B cell (primary cell): ENCODE measurements at regions not wholly inside any gene's neighbourhood (a gene's known extent, or its start where the extent isn't known, plus 50 kb on each side); places are given as distances from the start of the nearest gene placed in this dataset.

Source experiments
- EZH2 ChIP-seq: IDR thresholded peaks from 2 replicates; pipeline ENCODE4 v1.6.1; 2012; ENCODE audit warnings: borderline replicate concordance, low read depth, mild to moderate bottlenecking, moderate library complexity, low read length; ENCODE audit not compliant: insufficient read depth, poor library complexity, severe bottlenecking
- TF ChIP-seq, protein P1 (sequence below): fragments of 200-600 bp; IDR thresholded peaks from one replicate; pipeline ENCODE4 v1.8.0; 2022; ENCODE audit warnings: antibody characterized with exemption, mild to moderate bottlenecking

DNA sequence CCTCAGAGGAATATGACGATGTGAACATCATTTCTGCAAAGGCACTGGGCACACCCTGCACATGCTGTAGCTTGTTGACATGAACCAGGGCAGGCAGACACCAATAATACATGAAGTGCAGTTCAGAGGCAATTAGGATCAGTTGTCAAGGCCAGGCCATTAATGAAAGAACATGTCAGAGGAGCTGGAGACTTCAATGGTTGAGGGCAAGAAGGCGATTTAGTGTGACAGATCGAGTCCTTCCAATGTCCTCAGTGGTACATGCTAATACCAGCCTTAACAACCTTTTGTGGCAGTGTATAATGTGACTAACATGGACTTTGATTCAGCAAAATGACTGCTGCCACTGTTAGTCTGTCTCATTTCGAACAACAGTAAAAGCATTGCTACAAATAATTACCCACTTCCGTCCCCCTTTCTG, 205.2 kb upstream of the NANOGP8 start:
- TF ChIP-seq, protein P1, sequence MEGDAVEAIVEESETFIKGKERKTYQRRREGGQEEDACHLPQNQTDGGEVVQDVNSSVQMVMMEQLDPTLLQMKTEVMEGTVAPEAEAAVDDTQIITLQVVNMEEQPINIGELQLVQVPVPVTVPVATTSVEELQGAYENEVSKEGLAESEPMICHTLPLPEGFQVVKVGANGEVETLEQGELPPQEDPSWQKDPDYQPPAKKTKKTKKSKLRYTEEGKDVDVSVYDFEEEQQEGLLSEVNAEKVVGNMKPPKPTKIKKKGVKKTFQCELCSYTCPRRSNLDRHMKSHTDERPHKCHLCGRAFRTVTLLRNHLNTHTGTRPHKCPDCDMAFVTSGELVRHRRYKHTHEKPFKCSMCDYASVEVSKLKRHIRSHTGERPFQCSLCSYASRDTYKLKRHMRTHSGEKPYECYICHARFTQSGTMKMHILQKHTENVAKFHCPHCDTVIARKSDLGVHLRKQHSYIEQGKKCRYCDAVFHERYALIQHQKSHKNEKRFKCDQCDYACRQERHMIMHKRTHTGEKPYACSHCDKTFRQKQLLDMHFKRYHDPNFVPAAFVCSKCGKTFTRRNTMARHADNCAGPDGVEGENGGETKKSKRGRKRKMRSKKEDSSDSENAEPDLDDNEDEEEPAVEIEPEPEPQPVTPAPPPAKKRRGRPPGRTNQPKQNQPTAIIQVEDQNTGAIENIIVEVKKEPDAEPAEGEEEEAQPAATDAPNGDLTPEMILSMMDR, result no peak
- no peak for TF ChIP-seq EZH2
